ENCODE measurements at regions not wholly inside any gene's neighbourhood (a gene's known extent, or its start where the extent isn't known, plus 50 kb on each side); places are given as distances from the start of the nearest gene placed in this dataset.

- TF ChIP-seq GATA2 (IDR thresholded peaks at IDR 0.05; ENCODE audit: low read depth, low read length) = no peak
- no peak for TF ChIP-seq GATA3 (IDR thresholded peaks at IDR 0.05; ENCODE audit: low read depth, low read length)
Measured at GRCh38 chr16:80323187-80323807, 217.5 kb upstream of the DYNLRB2 start.
